ENCODE measurements at regions not wholly inside any gene's neighbourhood (a gene's known extent, or its start where the extent isn't known, plus 50 kb on each side); places are given as distances from the start of the nearest gene placed in this dataset.

DNA sequence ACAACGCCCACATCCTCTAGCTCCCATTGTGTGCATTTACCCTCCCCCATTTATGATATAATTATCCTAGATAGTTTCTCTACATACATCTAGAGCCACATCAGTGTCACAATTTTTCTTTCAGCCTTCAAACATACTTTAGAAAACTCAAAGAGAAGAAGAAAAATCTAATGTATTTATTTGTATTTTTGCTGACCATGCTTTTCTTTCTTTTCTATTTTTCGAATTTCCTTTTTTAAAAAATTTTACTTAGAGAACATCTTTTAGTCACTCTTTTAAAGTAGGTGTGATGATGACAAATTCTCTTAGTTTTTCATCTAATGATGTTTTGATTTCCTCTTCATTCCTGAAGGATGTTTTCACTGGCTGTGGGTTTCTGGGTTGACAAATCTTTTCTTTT is 117.0 kb upstream of the CHL1 start:
- Histone ChIP-seq H3K36me3 (ENCODE audit: control insufficient read depth, insufficient read depth, low read length) (no peaks in the 10 kb centered on the region), H3K9me3 (no peaks in the 10 kb centered on the region), H3K4me1 (no peaks in the 10 kb centered on the region), H3K27me3 (replicated peaks; ENCODE audit: control insufficient read depth, insufficient read depth, low read length) (no peaks in the 10 kb centered on the region), H3K4me3 (ENCODE audit: low read depth, low read length) (no peak overlapping the region)
- ChIA-PET POLR2A (no interaction called here), CTCF (no interaction called here)
- Mint-ChIP-seq H3K27me3 (ENCODE audit: insufficient read depth, unreplicated experiment) (no peaks in the 10 kb centered on the region), H3K36me3 (ENCODE audit: insufficient read depth, unreplicated experiment) (no peaks in the 10 kb centered on the region), H3K27ac (ENCODE audit: unreplicated experiment) (no peak overlapping the region), H3K9me3 (ENCODE audit: unreplicated experiment) (peaks cover 11% of the 10 kb centered on the region), H3K4me1 (ENCODE audit: low read depth, unreplicated experiment) (no peaks in the 10 kb centered on the region), H3K4me3 (ENCODE audit: unreplicated experiment) (no peak overlapping the region)
- no peak for DNase-seq
- no TSS peak for BruUV-seq (replicated peaks)
- intact Hi-C loops (cut with micrococcal nuclease; ENCODE audit: unreplicated experiment), result no loop called here
- TF ChIP-seq, protein P1, sequence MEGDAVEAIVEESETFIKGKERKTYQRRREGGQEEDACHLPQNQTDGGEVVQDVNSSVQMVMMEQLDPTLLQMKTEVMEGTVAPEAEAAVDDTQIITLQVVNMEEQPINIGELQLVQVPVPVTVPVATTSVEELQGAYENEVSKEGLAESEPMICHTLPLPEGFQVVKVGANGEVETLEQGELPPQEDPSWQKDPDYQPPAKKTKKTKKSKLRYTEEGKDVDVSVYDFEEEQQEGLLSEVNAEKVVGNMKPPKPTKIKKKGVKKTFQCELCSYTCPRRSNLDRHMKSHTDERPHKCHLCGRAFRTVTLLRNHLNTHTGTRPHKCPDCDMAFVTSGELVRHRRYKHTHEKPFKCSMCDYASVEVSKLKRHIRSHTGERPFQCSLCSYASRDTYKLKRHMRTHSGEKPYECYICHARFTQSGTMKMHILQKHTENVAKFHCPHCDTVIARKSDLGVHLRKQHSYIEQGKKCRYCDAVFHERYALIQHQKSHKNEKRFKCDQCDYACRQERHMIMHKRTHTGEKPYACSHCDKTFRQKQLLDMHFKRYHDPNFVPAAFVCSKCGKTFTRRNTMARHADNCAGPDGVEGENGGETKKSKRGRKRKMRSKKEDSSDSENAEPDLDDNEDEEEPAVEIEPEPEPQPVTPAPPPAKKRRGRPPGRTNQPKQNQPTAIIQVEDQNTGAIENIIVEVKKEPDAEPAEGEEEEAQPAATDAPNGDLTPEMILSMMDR (IDR thresholded peaks at IDR 0.05; ENCODE audit: insufficient read depth in 1 of 2, low read depth in 1 of 2, low read length in 1 of 2, severe bottlenecking in 1 of 2, unreplicated experiment in 1 of 2), result no peak

DNA sequence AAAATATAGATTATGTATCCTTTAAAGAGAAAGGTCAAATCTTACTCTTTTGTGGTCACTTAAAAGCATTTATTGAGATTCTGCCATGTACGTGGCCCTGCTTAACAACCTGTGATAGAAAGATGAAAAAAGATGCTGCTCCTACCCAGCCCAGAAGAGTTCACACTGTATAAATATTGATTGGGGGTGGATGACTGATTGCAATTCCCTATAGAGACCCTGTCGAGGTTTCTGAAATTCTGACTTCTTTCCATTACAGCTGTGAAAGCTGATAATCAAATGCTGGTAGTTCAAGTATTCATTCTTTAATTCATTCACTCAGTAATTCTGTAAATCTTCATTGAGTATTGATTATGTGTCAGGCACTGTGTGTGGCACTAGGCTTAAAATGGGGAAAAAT is 114.1 kb upstream of the CHL1 start:
- BruUV-seq (replicated peaks), result no TSS peak

DNA sequence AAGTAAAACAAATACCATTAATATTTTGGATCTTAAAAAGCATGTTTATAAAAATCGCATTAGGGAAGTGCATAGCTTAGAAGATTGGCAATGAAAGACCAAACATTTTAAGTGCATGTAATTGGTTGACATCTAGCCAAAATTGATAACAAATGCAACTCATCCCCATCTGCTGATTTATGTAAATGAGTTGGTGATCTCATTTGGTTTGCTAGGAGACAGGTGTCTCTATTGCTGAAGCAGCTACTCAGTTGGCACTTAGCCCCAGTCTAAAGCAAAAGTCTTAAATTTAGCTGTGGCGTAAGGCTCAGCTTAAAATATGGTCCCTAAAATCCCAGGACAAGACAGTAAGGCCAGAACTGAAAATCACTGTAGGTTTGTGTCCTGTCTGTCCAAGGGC is 113.5 kb upstream of the CHL1 start:
- Mint-ChIP-seq H3K36me3 (ENCODE audit: insufficient read depth, unreplicated experiment) (no peaks in the 10 kb centered on the region), H3K27me3 (ENCODE audit: insufficient read depth, unreplicated experiment) (peaks cover 1% of the 10 kb centered on the region), H3K9me3 (ENCODE audit: unreplicated experiment) (peaks cover 11% of the 10 kb centered on the region), H3K27ac (ENCODE audit: unreplicated experiment) (no peak overlapping the region), H3K4me1 (ENCODE audit: low read depth, unreplicated experiment) (no peaks in the 10 kb centered on the region), H3K4me3 (ENCODE audit: unreplicated experiment) (no peak overlapping the region)
- CTCF ChIA-PET, result no interaction called here
- H3K27me3 ChIP-seq (replicated peaks; ENCODE audit: control insufficient read depth, insufficient read depth, low read length), result no peaks in the 10 kb centered on the region
- no peaks in the 10 kb centered on the region for H3K36me3 ChIP-seq (ENCODE audit: control insufficient read depth, insufficient read depth, low read length)
- POLR2A ChIA-PET, result no interaction called here
- BruUV-seq (replicated peaks), result no TSS peak
- TF ChIP-seq, protein P1 (IDR thresholded peaks at IDR 0.05; ENCODE audit: insufficient read depth in 1 of 2, low read depth in 1 of 2, low read length in 1 of 2, severe bottlenecking in 1 of 2, unreplicated experiment in 1 of 2), result no peak
- no peak overlapping the region for H3K4me3 ChIP-seq (ENCODE audit: low read depth, low read length)
- intact Hi-C loops (cut with micrococcal nuclease; ENCODE audit: unreplicated experiment), result no loop called here
- no peaks in the 10 kb centered on the region for H3K4me1 ChIP-seq
- DNase-seq, result no peak
- H3K9me3 ChIP-seq, result no peaks in the 10 kb centered on the region

More for the DNA sequence above, 114.1 kb upstream of the CHL1 start:
- intact Hi-C loops (cut with micrococcal nuclease; ENCODE audit: unreplicated experiment), result no loop called here
- Histone ChIP-seq H3K9me3 (no peaks in the 10 kb centered on the region), H3K4me3 (ENCODE audit: low read depth, low read length) (no peak overlapping the region), H3K36me3 (ENCODE audit: control insufficient read depth, insufficient read depth, low read length) (no peaks in the 10 kb centered on the region), H3K4me1 (no peaks in the 10 kb centered on the region), H3K27me3 (replicated peaks; ENCODE audit: control insufficient read depth, insufficient read depth, low read length) (no peaks in the 10 kb centered on the region)
- ChIA-PET POLR2A (no interaction called here), CTCF (no interaction called here)
- no peak overlapping the region for H3K4me3 Mint-ChIP-seq (ENCODE audit: unreplicated experiment)
- H3K9me3 Mint-ChIP-seq (ENCODE audit: unreplicated experiment), result peaks cover 11% of the 10 kb centered on the region
- H3K4me1 Mint-ChIP-seq (ENCODE audit: low read depth, unreplicated experiment), result no peaks in the 10 kb centered on the region
- H3K27ac Mint-ChIP-seq (ENCODE audit: unreplicated experiment), result no peak overlapping the region
- no peaks in the 10 kb centered on the region for H3K36me3 Mint-ChIP-seq (ENCODE audit: insufficient read depth, unreplicated experiment)
- no peaks in the 10 kb centered on the region for H3K27me3 Mint-ChIP-seq (ENCODE audit: insufficient read depth, unreplicated experiment)
- DNase-seq, result no peak
- TF ChIP-seq, protein P1 (IDR thresholded peaks at IDR 0.05; ENCODE audit: insufficient read depth in 1 of 2, low read depth in 1 of 2, low read length in 1 of 2, severe bottlenecking in 1 of 2, unreplicated experiment in 1 of 2), result no peak

All from Caco-2 (cell line).